DMS53 treated with DMSO at 0.1 percent for 48 hours (cell line): ENCODE measurements at regions not wholly inside any gene's neighbourhood (a gene's known extent, or its start where the extent isn't known, plus 50 kb on each side); places are given as distances from the start of the nearest gene placed in this dataset.

Experiments used
- DNase-seq: peaks from one replicate; lab custom pipeline; 2025; ENCODE audit not compliant: unreplicated experiment; lab: John Stamatoyannopoulos, UW

GRCh38 chr4:187175197-187175596, 451.5 kb upstream of the FAT1 start:
- no peak for DNase-seq

GRCh38 chr4:187176261-187176910, 452.7 kb upstream of the FAT1 start:
- no peak for DNase-seq

GRCh38 chr4:187178084-187178483, 454.4 kb upstream of the FAT1 start:
- no peak for DNase-seq

GRCh38 chr4:187178587-187178986, 454.9 kb upstream of the FAT1 start:
- no peak for DNase-seq

- DNase-seq = no peak
Observed at GRCh38 chr4:187179086-187180058, 455.7 kb upstream of the FAT1 start.

- DNase-seq = no peak
Observed at GRCh38 chr4:187181054-187181453, 457.4 kb upstream of the FAT1 start.

- DNase-seq = no peak
Observed at GRCh38 chr4:187183346-187183745, 459.7 kb upstream of the FAT1 start.

GRCh38 chr4:187183826-187184225, 460.2 kb upstream of the FAT1 start:
- DNase-seq = no peak

GRCh38 chr4:187184508-187184907, 460.9 kb upstream of the FAT1 start:
- no peak for DNase-seq

- no peak for DNase-seq
Observed at GRCh38 chr4:187188118-187188517, 464.5 kb upstream of the FAT1 start.

GRCh38 chr4:187188741-187189140, 465.1 kb upstream of the FAT1 start:
- no peak for DNase-seq

GRCh38 chr4:187190390-187190789, 466.7 kb upstream of the FAT1 start:
- DNase-seq = no peak

GRCh38 chr4:187191676-187192075, 468.0 kb upstream of the FAT1 start:
- no peak for DNase-seq

GRCh38 chr4:187192266-187192665, 468.6 kb upstream of the FAT1 start:
- no peak for DNase-seq

GRCh38 chr4:187193141-187193540, 469.5 kb upstream of the FAT1 start:
- no peak for DNase-seq

GRCh38 chr4:187204389-187204918, 480.8 kb upstream of the FAT1 start:
- DNase-seq = no peak

- no peak for DNase-seq
Observed at GRCh38 chr4:187207931-187208330, 484.3 kb upstream of the FAT1 start.

- DNase-seq = no peak
Observed at GRCh38 chr4:187208651-187209050, 485.0 kb upstream of the FAT1 start.

GRCh38 chr4:187209921-187210613, 486.4 kb upstream of the FAT1 start:
- no peak for DNase-seq

GRCh38 chr4:187212446-187213080, 488.9 kb upstream of the FAT1 start:
- DNase-seq = no peak

- DNase-seq = no peak
Observed at GRCh38 chr4:187215438-187215837, 491.8 kb upstream of the FAT1 start.
